Esophagus muscularis mucosa (tissue), 4 donors: ENCODE measurements at regions not wholly inside any gene's neighbourhood (a gene's known extent, or its start where the extent isn't known, plus 50 kb on each side); places are given as distances from the start of the nearest gene placed in this dataset.
A peak's percentile ranks its signal among the peaks of the same experiment; 100 is the strongest.

Experiments used
- DNase-seq: peaks from one replicate; pipeline ENCODE4 v3.0.0-alpha.2; 2017; ENCODE audit errors: extremely low spot score
- H3K27ac ChIP-seq, 4 donors: fragments of 200-600 bp; sonication (generic); replicated peaks in 1 of 4; 1 replicate in 3 of 4; 2 replicates in 1 of 4; pipeline ENCODE4 v1.5.1; 2016 to 2019; ENCODE audit warnings: mild to moderate bottlenecking in 1 of 4
- H3K27me3 ChIP-seq, 4 donors: fragments of 200-600 bp; sonication (generic); one replicate each; pipeline versions ENCODE4 v1.5.1 to v1.6.0; 2016 to 2019
- H3K36me3 ChIP-seq, 4 donors: fragments of 200-600 bp; sonication (generic); one replicate each; pipeline ENCODE4 v1.5.1; 2016 to 2019
- H3K4me1 ChIP-seq, 4 donors: fragments of 200-600 bp; sonication (generic); one replicate each; pipeline ENCODE4 v1.5.1; 2016 to 2019
- H3K4me3 ChIP-seq, 4 donors: fragments of 200-600 bp; sonication (generic); 1 replicate in 2 of 4; 2 replicates in 2 of 4; pipeline ENCODE4 v1.5.1; 2016 to 2019; ENCODE audit warnings: mild to moderate bottlenecking in 4 of 4, moderate library complexity in 1 of 4
- H3K9me3 ChIP-seq, 4 donors: fragments of 200-600 bp; sonication (generic); 1 replicate in 3 of 4; 2 replicates in 1 of 4; pipeline ENCODE4 v1.5.1; 2016 to 2019
- EP300 ChIP-seq: sonication (generic); formaldehyde crosslinking; IDR thresholded peaks from one replicate; pipeline ENCODE4 v1.6.1; 2017; ENCODE audit warnings: antibody characterized with exemption
- POLR2A ChIP-seq: fragments of 450-650 bp; IDR thresholded peaks from one replicate; pipeline ENCODE4 v1.6.1; 2017; ENCODE audit warnings: antibody characterized with exemption, moderate library complexity, mild to moderate bottlenecking, low read depth
- POLR2AphosphoS5 ChIP-seq, 2 donors: sonication (generic); formaldehyde crosslinking; IDR thresholded peaks; one replicate each; pipeline ENCODE4 v1.6.1; 2017; ENCODE audit warnings: antibody characterized with exemption in 2 of 2
- WGBS: methylation state at CpG from one replicate; pipeline ENCODE4 v1.1.5; 2018; 5-methylcytosine and 5-hydroxymethylcytosine counted together
- intact Hi-C: fragments of 100-400 bp; cut with DNase I; formaldehyde crosslinking; loops from one replicate; pipeline ENCODE4 v1.15.1; 2023
- TF ChIP-seq, protein P1 (sequence below), 3 experiments: fragments of 200-600 bp in 2 of 3; fragments of 450-650 bp in 1 of 3; sonication (generic) in 2 of 3; IDR thresholded peaks; one replicate each; pipeline ENCODE4 v1.5.1; 2017 to 2019; ENCODE audit warnings: antibody characterized with exemption in 3 of 3, mild to moderate bottlenecking in 2 of 3, moderate library complexity in 1 of 3

DNA sequence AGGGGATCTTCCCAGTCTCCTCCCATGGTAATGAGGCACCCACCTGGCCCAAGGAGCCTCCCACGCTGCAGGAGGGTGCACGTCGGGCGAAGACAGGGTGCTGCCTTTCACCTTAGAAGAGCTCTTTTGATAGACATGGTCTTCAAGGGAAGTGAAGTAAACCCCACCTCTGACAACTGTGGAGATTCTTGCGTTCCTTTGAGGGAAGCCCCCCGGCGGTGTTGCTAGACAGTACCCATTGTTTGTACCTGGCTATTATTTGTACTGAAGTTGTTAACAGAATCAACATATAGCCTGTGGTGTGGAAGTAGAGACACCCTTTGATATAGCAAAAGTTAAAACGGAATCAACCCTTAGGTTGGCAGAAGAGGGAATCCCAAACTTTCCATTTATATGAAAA, 648.0 kb downstream of the GALR1 start:
- WGBS = 76% methylated on average over 8 of the region's 8 CpGs
- no peaks in the 10 kb centered on the region for H3K36me3 ChIP-seq
- TF ChIP-seq POLR2A (no peak), POLR2AphosphoS5 (IDR thresholded peaks at IDR 0.05) (no peak), EP300 (no peak)
- TF ChIP-seq, protein P1, sequence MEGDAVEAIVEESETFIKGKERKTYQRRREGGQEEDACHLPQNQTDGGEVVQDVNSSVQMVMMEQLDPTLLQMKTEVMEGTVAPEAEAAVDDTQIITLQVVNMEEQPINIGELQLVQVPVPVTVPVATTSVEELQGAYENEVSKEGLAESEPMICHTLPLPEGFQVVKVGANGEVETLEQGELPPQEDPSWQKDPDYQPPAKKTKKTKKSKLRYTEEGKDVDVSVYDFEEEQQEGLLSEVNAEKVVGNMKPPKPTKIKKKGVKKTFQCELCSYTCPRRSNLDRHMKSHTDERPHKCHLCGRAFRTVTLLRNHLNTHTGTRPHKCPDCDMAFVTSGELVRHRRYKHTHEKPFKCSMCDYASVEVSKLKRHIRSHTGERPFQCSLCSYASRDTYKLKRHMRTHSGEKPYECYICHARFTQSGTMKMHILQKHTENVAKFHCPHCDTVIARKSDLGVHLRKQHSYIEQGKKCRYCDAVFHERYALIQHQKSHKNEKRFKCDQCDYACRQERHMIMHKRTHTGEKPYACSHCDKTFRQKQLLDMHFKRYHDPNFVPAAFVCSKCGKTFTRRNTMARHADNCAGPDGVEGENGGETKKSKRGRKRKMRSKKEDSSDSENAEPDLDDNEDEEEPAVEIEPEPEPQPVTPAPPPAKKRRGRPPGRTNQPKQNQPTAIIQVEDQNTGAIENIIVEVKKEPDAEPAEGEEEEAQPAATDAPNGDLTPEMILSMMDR (IDR thresholded peaks at IDR 0.05) = no peak
- DNase-seq = no peak
- intact Hi-C loops = no loop called here
- H3K27me3 ChIP-seq = peaks cover 0 to 41% (median 2%) of the 10 kb centered on the region in 4 donors
- H3K9me3 ChIP-seq = no peaks in the 10 kb centered on the region
- H3K4me3 ChIP-seq = no peak overlapping the region
- peaks cover 3 to 11% (median 7%) of the 10 kb centered on the region in 4 donors for H3K4me1 ChIP-seq
- H3K27ac ChIP-seq = no peak overlapping the region

DNA sequence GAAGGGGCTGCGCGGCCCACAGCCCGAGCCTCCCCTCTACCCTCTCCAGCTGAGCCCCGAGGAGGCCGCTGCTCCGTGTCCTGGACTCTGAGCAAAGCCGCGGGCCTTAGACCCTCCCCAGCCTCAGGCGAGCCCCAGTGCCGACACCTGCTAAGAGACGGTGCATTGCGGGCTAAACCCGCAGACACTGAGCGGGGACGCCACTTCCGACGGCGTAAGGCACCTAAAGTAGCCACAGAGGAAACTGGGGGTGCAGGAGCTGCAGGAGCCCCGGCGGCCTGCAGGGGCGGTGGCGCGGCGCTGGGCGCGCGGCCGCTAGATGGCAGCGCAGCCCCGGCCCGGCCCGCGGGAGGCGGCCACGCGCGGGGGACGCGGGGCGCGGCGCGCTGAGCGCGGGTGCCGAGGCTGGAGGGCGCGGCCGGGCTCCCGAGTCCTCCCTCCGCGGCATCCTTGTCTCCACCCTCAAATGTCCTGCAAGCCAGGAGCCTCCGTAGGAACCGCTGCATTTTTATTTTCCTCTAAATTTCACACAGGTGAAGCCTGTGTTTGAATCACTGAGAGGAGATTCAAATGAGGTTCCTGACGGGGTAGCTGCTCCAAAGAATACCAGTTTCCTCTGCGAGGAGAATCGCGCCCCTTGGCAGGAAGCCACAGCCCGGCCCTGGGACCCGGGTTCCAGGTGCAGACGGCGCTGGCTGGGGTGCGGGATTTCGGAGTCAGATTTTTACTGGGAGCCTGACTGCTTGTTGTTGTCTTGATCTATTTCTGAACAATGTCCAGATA, 650.5 kb downstream of the GALR1 start:
- peaks cover 0 to 30% (median 2%) of the 10 kb centered on the region in 4 donors for H3K27me3 ChIP-seq
- intact Hi-C loops = loop anchor here (10.0 kb wide), 1 partner anchor 1085 kb away; no protein-coding TSS in a partner anchor
- no peak overlapping the region for H3K27ac ChIP-seq
- H3K4me1 ChIP-seq = peaks cover 3 to 11% (median 7%) of the 10 kb centered on the region in 4 donors
- TF ChIP-seq, protein P1 (IDR thresholded peaks at IDR 0.05) = peak; percentile 56 to 77 (median 62)
- TF ChIP-seq EP300 = no peak
- WGBS = 7% methylated on average over 44 of the region's 64 CpGs
- H3K9me3 ChIP-seq = no peaks in the 10 kb centered on the region
- peak overlapping the region; percentile 29 to 55 (median 39) for H3K4me3 ChIP-seq
- no peak for DNase-seq
- no peaks in the 10 kb centered on the region for H3K36me3 ChIP-seq

DNA sequence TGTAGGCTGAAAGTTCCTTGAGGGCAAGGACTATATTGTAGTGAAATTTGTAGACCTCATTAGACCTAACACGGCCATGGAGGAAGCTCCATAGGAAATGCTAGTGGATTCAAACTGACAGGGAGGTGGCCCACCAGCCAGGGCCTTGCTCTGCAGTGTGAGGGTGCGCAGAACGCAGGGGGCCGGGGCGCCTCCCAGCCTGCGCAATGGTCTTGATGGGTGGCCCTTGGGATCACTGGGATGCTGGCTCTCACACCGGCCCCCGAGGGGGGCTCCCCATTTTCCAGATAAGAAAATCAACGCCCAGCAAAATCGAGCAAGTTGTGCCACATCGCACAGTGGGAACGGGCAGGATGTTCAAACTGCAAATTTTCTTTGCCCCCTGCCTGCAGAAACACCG, 655.4 kb downstream of the GALR1 start:
- Histone ChIP-seq H3K4me1 (peaks cover under 1 to 7% (median 4%) of the 10 kb centered on the region in 4 donors), H3K4me3 (no peak overlapping the region)

DNA sequence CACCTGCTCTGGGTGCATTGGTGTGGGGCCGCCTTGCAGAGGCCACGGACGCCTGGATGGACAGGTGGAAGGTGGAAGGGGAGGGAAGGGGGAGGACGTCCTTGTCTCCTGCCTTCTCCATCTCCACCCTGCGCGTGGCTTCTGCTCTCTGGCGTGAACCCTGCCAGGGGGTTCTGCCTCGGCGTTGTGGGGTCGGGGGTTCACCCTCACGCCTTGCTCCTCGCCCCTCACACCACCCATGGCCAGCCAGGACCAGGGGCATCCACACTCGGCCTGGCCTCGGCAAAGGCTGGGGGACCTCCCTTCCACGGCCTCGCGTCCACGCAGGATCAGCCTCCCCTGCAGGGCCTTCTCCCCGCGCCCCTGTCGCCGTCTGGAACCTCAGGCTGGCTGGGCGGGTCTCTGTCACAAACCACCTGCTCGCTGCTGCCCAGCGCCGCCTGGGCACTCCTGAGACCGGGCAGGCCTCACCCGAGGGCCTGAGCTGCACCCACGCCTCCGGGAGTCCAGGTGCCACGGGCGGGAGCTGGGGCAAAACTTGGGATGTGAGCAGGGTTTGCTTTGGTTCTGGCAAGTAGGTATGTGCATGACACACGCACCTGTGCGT, 655.9 kb downstream of the GALR1 start:
- 94% methylated on average over 23 of the region's 34 CpGs for WGBS
- no peak overlapping the region for H3K27ac ChIP-seq
- no peaks in the 10 kb centered on the region for H3K36me3 ChIP-seq
- H3K4me1 ChIP-seq = peaks cover 0 to 1% (median under 1%) of the 10 kb centered on the region in 4 donors
- intact Hi-C loops = loop anchor here (10.0 kb wide), 1 partner anchor 1079 kb away; no protein-coding TSS in a partner anchor
- no peak for DNase-seq
- TF ChIP-seq POLR2A (no peak), EP300 (no peak), POLR2AphosphoS5 (IDR thresholded peaks at IDR 0.05) (no peak)
- TF ChIP-seq, protein P1 (IDR thresholded peaks at IDR 0.05) = no peak
- no peak overlapping the region for H3K4me3 ChIP-seq
- no peaks in the 10 kb centered on the region for H3K9me3 ChIP-seq
- H3K27me3 ChIP-seq = peaks cover 0 to 21% (median 0%) of the 10 kb centered on the region in 4 donors

More for the DNA sequence above, 655.4 kb downstream of the GALR1 start:
- TF ChIP-seq POLR2A = no peak
- TF ChIP-seq EP300 = no peak
- TF ChIP-seq, protein P1 (IDR thresholded peaks at IDR 0.05) = no peak
- TF ChIP-seq POLR2AphosphoS5 (IDR thresholded peaks at IDR 0.05) = no peak
- Histone ChIP-seq H3K9me3 (no peaks in the 10 kb centered on the region), H3K36me3 (no peaks in the 10 kb centered on the region), H3K27ac (no peak overlapping the region), H3K27me3 (peaks cover 0 to 17% (median 0%) of the 10 kb centered on the region in 4 donors)
- intact Hi-C loops = loop anchor here (10.0 kb wide), 1 partner anchor 1080 kb away; no protein-coding TSS in a partner anchor
- WGBS = 86% methylated on average over 12 of the region's 13 CpGs
- no peak for DNase-seq
